Neural cell (in vitro differentiated cells): ENCODE measurements at regions not wholly inside any gene's neighbourhood (a gene's known extent, or its start where the extent isn't known, plus 50 kb on each side); places are given as distances from the start of the nearest gene placed in this dataset.

Experiments used
- H2AFZ ChIP-seq: fragments of 200-600, 300-800 bp; sonication (generic), shearing (Covaris generic); 2 replicates; pipeline ENCODE4 v1.6.0; 2014; ENCODE audit warnings: low read depth, mild to moderate bottlenecking, antibody characterized with exemption, low read length, moderate library complexity
- H3F3A ChIP-seq: fragments of 200-600 bp; shearing (Covaris generic); 2 replicates; pipeline ENCODE4 v1.6.1; 2016; ENCODE audit warnings: mild to moderate bottlenecking, moderate library complexity, mixed read lengths, antibody characterized with exemption, low read length; ENCODE audit not compliant: insufficient read depth, poor library complexity, severe bottlenecking
- H3K27ac ChIP-seq: fragments of 200-600, 300-800 bp; sonication (generic), shearing (Covaris generic); 2 replicates; pipeline ENCODE4 v1.5.1; 2014; ENCODE audit warnings: mild to moderate bottlenecking, low read length, moderate library complexity
- H3K27me3 ChIP-seq: fragments of 300-800, 200-600 bp; sonication (generic), shearing (Covaris generic); 2 replicates; pipeline ENCODE4 v1.6.0; 2014; ENCODE audit warnings: mild to moderate bottlenecking, low read depth, low read length, moderate library complexity; ENCODE audit not compliant: insufficient read depth
- H3K36me3 ChIP-seq: fragments of 300-800, 200-600 bp; sonication (generic), shearing (Covaris generic); 2 replicates; pipeline ENCODE4 v1.5.1; 2014; ENCODE audit warnings: mild to moderate bottlenecking, antibody characterized with exemption, low read length, moderate library complexity; ENCODE audit not compliant: insufficient read depth
- H3K4me2 ChIP-seq: fragments of 300-800, 200-600 bp; sonication (generic), shearing (Covaris generic); 2 replicates; pipeline ENCODE4 v1.6.0; 2014; ENCODE audit warnings: mild to moderate bottlenecking, low read length
- H3K4me3 ChIP-seq: fragments of 300-800, 200-600 bp; sonication (generic), shearing (Covaris generic); 2 replicates; pipeline ENCODE4 v1.5.1; 2014; ENCODE audit warnings: mild to moderate bottlenecking, low read length, moderate library complexity
- H3K79me2 ChIP-seq: fragments of 200-600 bp; shearing (Covaris generic); replicated peaks from 2 replicates; pipeline ENCODE4 v1.6.0; 2014; ENCODE audit warnings: mild to moderate bottlenecking, low read length, moderate library complexity; ENCODE audit not compliant: insufficient read depth
- H3K9ac ChIP-seq: fragments of 300-800, 200-600 bp; sonication (generic), shearing (Covaris generic); 2 replicates; pipeline ENCODE4 v1.6.1; 2016; ENCODE audit warnings: mild to moderate bottlenecking, low read length, mixed read lengths
- H3K9me2 ChIP-seq: fragments of 200-600 bp; shearing (Covaris generic); 2 replicates; pipeline ENCODE4 v1.6.1; 2016; ENCODE audit warnings: mild to moderate bottlenecking, low read length, mixed read lengths; ENCODE audit not compliant: insufficient read depth
- H3K9me3 ChIP-seq: fragments of 200-600, 300-800 bp; sonication (generic), shearing (Covaris generic); 2 replicates; pipeline ENCODE4 v1.6.1; 2016; ENCODE audit warnings: mild to moderate bottlenecking, mixed run types, low read length, moderate library complexity, mixed read lengths
- H4K20me1 ChIP-seq: fragments of 200-600 bp; shearing (Covaris generic); 2 replicates; pipeline ENCODE4 v1.6.1; 2016; ENCODE audit warnings: mild to moderate bottlenecking, mixed run types; ENCODE audit not compliant: insufficient read depth
- CTCF ChIP-seq: fragments of 450-650 bp; IDR thresholded peaks from 2 replicates; pipeline ENCODE4 v1.5.1; 2014; ENCODE audit warnings: antibody characterized with exemption, mild to moderate bottlenecking, moderate library complexity; ENCODE audit not compliant: poor library complexity, severe bottlenecking
- EP300 ChIP-seq: fragments of 450-650 bp; conservative IDR thresholded peaks from 2 replicates; pipeline ENCODE4 v1.6.1; 2014; ENCODE audit warnings: antibody characterized with exemption, mild to moderate bottlenecking, moderate library complexity; ENCODE audit not compliant: poor library complexity, severe bottlenecking
- EZH2 ChIP-seq: fragments of 200-600, 300-800 bp; shearing (Covaris generic), sonication (generic); IDR thresholded peaks from 2 replicates; pipeline ENCODE4 v1.6.1; 2014; ENCODE audit warnings: antibody characterized with exemption, low read length, borderline replicate concordance, mild to moderate bottlenecking; ENCODE audit not compliant: insufficient read depth, poor library complexity, severe bottlenecking
- MXI1 ChIP-seq: fragments of 450-650 bp; conservative IDR thresholded peaks from 2 replicates; pipeline ENCODE4 v1.6.1; 2014; ENCODE audit warnings: antibody characterized with exemption, mild to moderate bottlenecking; ENCODE audit not compliant: poor library complexity, severe bottlenecking
- POLR2AphosphoS5 ChIP-seq: IDR thresholded peaks from 2 replicates; pipeline ENCODE4 v1.6.1; 2012
- RAD21 ChIP-seq: fragments of 450-650 bp; conservative IDR thresholded peaks from 2 replicates; pipeline ENCODE4 v1.6.1; 2014; ENCODE audit warnings: antibody characterized with exemption, mild to moderate bottlenecking, moderate library complexity
- REST ChIP-seq: IDR thresholded peaks from 2 replicates; pipeline ENCODE4 v1.6.1; 2012; ENCODE audit warnings: borderline replicate concordance
- SMC3 ChIP-seq: fragments of 450-650 bp; conservative IDR thresholded peaks from 2 replicates; pipeline ENCODE4 v1.6.1; 2014; ENCODE audit warnings: antibody characterized with exemption, mild to moderate bottlenecking, moderate library complexity; ENCODE audit not compliant: poor library complexity
- TAF1 ChIP-seq: IDR thresholded peaks from 2 replicates; pipeline ENCODE4 v1.6.1; 2012; ENCODE audit warnings: low read depth

- Histone ChIP-seq H3K9me3 (no peaks in the 10 kb centered on the region), H3K4me3 (no peak overlapping the region), H3K9me2 (no peaks in the 10 kb centered on the region), H3K27me3 (no peaks in the 10 kb centered on the region), H2AFZ (no peak overlapping the region), H3F3A (no peaks in the 10 kb centered on the region), H3K27ac (no peak overlapping the region), H3K9ac (no peak overlapping the region), H3K79me2 (no peaks in the 10 kb centered on the region), H4K20me1 (no peaks in the 10 kb centered on the region), H3K4me2 (no peak overlapping the region), H3K36me3 (no peaks in the 10 kb centered on the region)
- TF ChIP-seq REST (no peak), SMC3 (no peak), MXI1 (no peak), EZH2 (no peak), EP300 (no peak), CTCF (no peak)
These were observed 227.2 kb downstream of the NSG2 start for GRCh38 chr5:174272671-174273070.

DNA sequence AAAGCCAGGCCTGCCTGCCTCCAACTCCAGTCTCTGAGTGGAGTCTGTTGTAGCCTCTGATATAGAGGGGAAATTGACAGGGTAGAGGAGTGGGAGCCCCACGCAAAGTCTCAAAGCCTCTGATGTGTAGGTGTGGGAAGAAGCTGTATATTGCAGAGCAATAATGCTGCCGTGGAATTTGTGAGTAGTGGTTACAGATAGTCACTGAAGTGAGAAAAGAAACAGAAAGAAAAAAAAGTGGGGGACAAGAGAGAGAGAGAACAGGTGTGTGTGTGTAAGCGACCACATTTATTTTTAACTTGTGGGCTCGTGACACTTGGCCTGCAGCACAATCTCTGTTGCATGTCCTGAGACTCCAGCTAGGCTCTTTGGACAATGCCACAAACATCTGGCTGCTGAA, 227.8 kb downstream of the NSG2 start:
- Histone ChIP-seq H3K9ac (no peak overlapping the region), H3K9me3 (no peaks in the 10 kb centered on the region), H3K36me3 (no peaks in the 10 kb centered on the region), H3K4me3 (no peak overlapping the region), H3K27ac (no peak overlapping the region), H2AFZ (no peak overlapping the region), H3K4me2 (no peak overlapping the region), H3K27me3 (no peaks in the 10 kb centered on the region), H4K20me1 (no peaks in the 10 kb centered on the region), H3K79me2 (no peaks in the 10 kb centered on the region), H3K9me2 (no peaks in the 10 kb centered on the region), H3F3A (no peaks in the 10 kb centered on the region)
- TF ChIP-seq SMC3, result no peak
- TF ChIP-seq EP300, result no peak
- TF ChIP-seq TAF1, result no peak
- no peak for TF ChIP-seq POLR2AphosphoS5
- no peak for TF ChIP-seq REST
- no peak for TF ChIP-seq MXI1
- no peak for TF ChIP-seq CTCF
- TF ChIP-seq RAD21, result no peak
- no peak for TF ChIP-seq EZH2
